ENCODE measurements at regions not wholly inside any gene's neighbourhood (a gene's known extent, or its start where the extent isn't known, plus 50 kb on each side); places are given as distances from the start of the nearest gene placed in this dataset.

DNA sequence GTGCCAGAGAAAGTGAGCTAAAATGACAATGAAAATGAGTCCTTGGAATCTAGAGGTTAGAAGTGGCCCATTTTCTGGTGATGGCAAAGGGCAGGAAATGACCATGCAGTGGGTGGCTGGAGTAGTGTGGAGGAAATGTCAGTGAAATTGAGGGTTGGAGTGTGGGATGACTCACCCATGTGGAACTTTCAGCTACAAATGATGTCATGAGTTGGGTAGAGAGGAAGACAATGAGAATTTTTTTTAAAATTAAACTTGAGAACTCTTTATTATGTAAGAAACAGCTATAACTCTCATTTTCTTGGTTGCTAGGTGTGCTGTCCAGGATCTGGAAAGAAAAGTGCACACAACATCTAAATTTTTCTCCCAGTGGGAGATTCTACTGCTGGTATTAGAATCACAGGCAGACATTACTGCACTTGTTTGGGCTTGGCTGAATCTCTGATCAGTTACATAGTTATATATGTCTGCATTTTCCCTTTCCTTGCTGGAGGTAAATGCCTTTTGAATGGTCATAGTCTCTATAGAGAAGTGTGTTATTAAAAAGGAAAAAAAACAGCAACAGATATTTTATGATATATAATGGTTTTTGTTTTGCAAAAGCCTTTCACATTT lies 56.8 kb upstream of the GNG12 start:
- Mint-ChIP-seq H3K4me3 (no peak overlapping the region), H3K27ac (peak overlapping the region; percentile 79), H3K27me3 (ENCODE audit: insufficient read depth) (no peaks in the 10 kb centered on the region; the same call in 1 of the 2 replicates), H3K9me3 (no peaks in the 10 kb centered on the region), H3K4me1 (ENCODE audit: low read depth) (peaks cover 84% of the 10 kb centered on the region), H3K36me3 (ENCODE audit: low read depth) (peaks cover 8% of the 10 kb centered on the region)
- DNase-seq, result peak; percentile 79
- TF ChIP-seq, protein P1, sequence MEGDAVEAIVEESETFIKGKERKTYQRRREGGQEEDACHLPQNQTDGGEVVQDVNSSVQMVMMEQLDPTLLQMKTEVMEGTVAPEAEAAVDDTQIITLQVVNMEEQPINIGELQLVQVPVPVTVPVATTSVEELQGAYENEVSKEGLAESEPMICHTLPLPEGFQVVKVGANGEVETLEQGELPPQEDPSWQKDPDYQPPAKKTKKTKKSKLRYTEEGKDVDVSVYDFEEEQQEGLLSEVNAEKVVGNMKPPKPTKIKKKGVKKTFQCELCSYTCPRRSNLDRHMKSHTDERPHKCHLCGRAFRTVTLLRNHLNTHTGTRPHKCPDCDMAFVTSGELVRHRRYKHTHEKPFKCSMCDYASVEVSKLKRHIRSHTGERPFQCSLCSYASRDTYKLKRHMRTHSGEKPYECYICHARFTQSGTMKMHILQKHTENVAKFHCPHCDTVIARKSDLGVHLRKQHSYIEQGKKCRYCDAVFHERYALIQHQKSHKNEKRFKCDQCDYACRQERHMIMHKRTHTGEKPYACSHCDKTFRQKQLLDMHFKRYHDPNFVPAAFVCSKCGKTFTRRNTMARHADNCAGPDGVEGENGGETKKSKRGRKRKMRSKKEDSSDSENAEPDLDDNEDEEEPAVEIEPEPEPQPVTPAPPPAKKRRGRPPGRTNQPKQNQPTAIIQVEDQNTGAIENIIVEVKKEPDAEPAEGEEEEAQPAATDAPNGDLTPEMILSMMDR (IDR thresholded peaks at IDR 0.05), result no peak

DNA sequence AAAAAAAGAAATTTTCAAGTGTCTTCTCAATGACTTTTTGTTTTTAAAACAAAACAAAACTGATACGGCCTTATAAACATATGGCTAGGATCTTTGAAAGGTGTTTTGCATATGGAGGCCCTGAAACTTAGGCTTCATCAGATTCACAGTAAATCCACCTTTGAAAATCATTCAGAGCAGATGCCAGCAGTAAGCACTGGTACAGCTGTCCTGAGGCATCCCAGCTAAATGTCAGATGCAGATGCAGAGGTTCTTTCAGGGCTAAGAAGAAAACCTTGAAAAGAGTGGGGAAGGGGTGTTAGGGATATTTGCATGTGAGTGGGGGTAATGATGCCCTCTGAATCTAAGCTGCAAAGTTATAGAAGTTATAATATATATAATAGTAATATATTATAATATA lies 56.2 kb upstream of the GNG12 start:
- peak overlapping the region; percentile 79 for H3K27ac Mint-ChIP-seq
- no peak for DNase-seq
- no peaks in the 10 kb centered on the region for H3K9me3 Mint-ChIP-seq
- no peaks in the 10 kb centered on the region for H3K27me3 Mint-ChIP-seq (ENCODE audit: insufficient read depth)
- peaks cover 8% of the 10 kb centered on the region for H3K36me3 Mint-ChIP-seq (ENCODE audit: low read depth)
- peaks cover 84% of the 10 kb centered on the region for H3K4me1 Mint-ChIP-seq (ENCODE audit: low read depth)
- peak overlapping the region; percentile 12; the same call in 1 of the 2 replicates for H3K4me3 Mint-ChIP-seq
- TF ChIP-seq, protein P1 (IDR thresholded peaks at IDR 0.05), result no peak

DNA sequence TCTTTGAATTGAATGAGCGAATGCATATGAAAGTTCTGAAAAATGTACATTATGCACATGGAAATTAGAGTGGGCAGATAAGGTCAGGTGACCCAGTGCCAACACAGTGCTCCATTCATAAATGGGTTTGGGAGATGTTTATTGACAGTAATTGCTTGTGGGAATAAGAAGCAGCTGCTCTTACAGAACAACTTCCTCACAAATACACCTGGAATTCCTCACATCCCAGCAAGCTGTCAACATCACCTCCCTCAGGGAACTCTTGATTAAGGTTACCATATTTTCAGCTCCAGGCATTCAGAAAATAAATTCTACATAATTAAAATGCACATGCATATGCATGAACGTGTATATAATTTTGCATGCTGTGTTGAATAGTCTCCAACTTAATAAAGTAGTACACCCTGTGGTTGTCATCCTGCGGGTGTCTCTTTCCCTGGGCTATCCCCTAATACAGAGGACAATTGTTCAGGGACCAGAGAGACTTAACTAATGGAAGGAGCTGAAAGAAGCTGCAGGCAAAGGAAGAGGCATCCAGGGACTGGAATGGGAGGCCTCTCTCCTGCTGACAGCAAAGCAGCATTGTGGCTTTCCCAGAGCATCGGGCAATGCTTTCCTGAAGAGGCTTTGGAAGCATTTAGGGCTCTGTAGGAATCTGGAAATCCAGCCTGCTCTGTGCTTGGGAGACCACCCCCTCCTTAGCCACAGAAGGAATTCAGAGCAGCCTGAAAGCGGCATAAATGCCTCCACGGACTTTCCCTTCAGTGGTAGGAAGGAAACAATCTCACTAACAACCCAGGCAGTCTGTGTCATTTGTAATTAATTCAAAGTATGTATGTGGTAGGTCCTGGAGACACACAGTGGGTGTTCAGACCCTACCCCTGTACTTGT lies 55.2 kb upstream of the GNG12 start:
- H3K27ac Mint-ChIP-seq, result peak overlapping the region; percentile 79
- H3K27me3 Mint-ChIP-seq (ENCODE audit: insufficient read depth), result no peaks in the 10 kb centered on the region
- H3K36me3 Mint-ChIP-seq (ENCODE audit: low read depth), result peaks cover 8% of the 10 kb centered on the region
- TF ChIP-seq, protein P1 (IDR thresholded peaks at IDR 0.05), result no peak
- DNase-seq, result peak; percentile 11
- H3K4me3 Mint-ChIP-seq, result peak overlapping the region; percentile 68
- no peaks in the 10 kb centered on the region for H3K9me3 Mint-ChIP-seq
- peaks cover 92% of the 10 kb centered on the region for H3K4me1 Mint-ChIP-seq (ENCODE audit: low read depth)

DNA sequence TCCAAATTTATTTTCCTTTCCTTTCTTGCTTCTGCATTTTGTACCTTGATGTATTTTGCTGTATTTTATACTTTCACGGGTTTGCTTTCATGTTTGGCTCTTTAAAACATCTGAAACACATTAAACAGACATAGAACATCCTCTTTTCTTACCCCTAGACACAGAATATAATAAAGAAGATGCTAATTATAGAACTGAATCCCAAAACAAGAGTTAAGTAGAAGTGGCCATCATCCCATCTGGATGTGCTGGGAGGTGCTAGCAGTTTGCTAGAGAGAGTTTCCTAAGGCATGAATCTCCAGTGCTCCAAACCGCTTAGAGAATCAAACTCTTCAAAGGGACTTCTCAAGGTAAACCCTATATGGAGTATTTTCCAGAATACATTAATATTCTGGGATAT lies 53.9 kb upstream of the GNG12 start:
- peaks cover 94% of the 10 kb centered on the region for H3K4me1 Mint-ChIP-seq (ENCODE audit: low read depth)
- H3K9me3 Mint-ChIP-seq, result no peaks in the 10 kb centered on the region
- TF ChIP-seq, protein P1 (IDR thresholded peaks at IDR 0.05), result no peak
- no peak for DNase-seq
- H3K4me3 Mint-ChIP-seq, result no peak overlapping the region
- no peak overlapping the region for H3K27ac Mint-ChIP-seq
- H3K27me3 Mint-ChIP-seq (ENCODE audit: insufficient read depth), result peaks cover 3% of the 10 kb centered on the region; the same call in 1 of the 2 replicates
- H3K36me3 Mint-ChIP-seq (ENCODE audit: low read depth), result peaks cover 8% of the 10 kb centered on the region

DNA sequence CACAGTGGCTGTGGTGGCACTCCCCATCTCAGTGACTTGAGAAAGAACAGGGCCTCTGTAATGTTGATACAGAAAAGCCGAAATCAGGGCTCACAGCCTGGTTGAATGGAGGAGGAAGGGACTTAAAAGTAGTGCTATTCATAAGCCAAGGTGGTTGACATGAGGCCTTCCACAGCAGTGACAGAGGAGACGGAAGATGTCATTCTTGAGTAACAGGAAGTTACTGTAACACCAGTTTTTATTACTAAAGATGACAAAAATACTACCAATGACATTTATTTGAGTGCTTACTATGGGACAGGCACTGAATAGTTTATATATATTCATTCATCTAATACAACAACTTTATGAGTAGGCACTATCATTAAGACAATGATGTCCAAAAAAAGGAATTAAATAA lies 52.8 kb upstream of the GNG12 start:
- Mint-ChIP-seq H3K36me3 (ENCODE audit: low read depth) (no peaks in the 10 kb centered on the region; the same call in none of the 2 replicates), H3K4me1 (ENCODE audit: low read depth) (peaks cover 90% of the 10 kb centered on the region), H3K27me3 (ENCODE audit: insufficient read depth) (peaks cover 3% of the 10 kb centered on the region; the same call in 1 of the 2 replicates), H3K27ac (no peak overlapping the region), H3K9me3 (no peaks in the 10 kb centered on the region), H3K4me3 (no peak overlapping the region)
- TF ChIP-seq, protein P1 (IDR thresholded peaks at IDR 0.05), result no peak
- no peak for DNase-seq
